NOMO-1 treated with DMSO at 0.1 percent for 48 hours (cell line): ENCODE measurements at regions not wholly inside any gene's neighbourhood (a gene's known extent, or its start where the extent isn't known, plus 50 kb on each side); places are given as distances from the start of the nearest gene placed in this dataset.
"Not testable (repeated sequence)": the region's sequence is repeated elsewhere in the genome, so short reads cannot be mapped to it uniquely, and the experiment has no call there.

Source experiments
- DNase-seq: peaks from one replicate; lab custom pipeline; 2025; ENCODE audit not compliant: unreplicated experiment; lab: John Stamatoyannopoulos, UW

- DNase-seq, result no peak
Measured at GRCh38 chr5:85648495-85648894, 969.2 kb upstream of the COX7C start.

- DNase-seq, result no peak
Measured at GRCh38 chr5:85651731-85652130, 966.0 kb upstream of the COX7C start.

GRCh38 chr5:85654144-85654543, 963.6 kb upstream of the COX7C start:
- DNase-seq, result not testable (repeated sequence)

- no peak for DNase-seq
Measured at GRCh38 chr5:85656050-85656449, 961.7 kb upstream of the COX7C start.

- DNase-seq, result not testable (repeated sequence)
Measured at GRCh38 chr5:85657328-85657727, 960.4 kb upstream of the COX7C start.

GRCh38 chr5:85662969-85663707, 954.6 kb upstream of the COX7C start:
- not testable (repeated sequence) for DNase-seq

GRCh38 chr5:85663708-85664031, 954.1 kb upstream of the COX7C start:
- no peak for DNase-seq

GRCh38 chr5:85670417-85670816, 947.3 kb upstream of the COX7C start:
- DNase-seq, result no peak

GRCh38 chr5:85671223-85671970, 946.3 kb upstream of the COX7C start:
- DNase-seq, result no peak

- DNase-seq, result no peak
Measured at GRCh38 chr5:85681871-85682270, 935.9 kb upstream of the COX7C start.

- no peak for DNase-seq
Measured at GRCh38 chr5:85684351-85684750, 933.4 kb upstream of the COX7C start.

- no peak for DNase-seq
Measured at GRCh38 chr5:85703296-85703695, 914.4 kb upstream of the COX7C start.

GRCh38 chr5:85709728-85710127, 908.0 kb upstream of the COX7C start:
- peak; percentile 13 for DNase-seq

- DNase-seq, result no peak
Measured at GRCh38 chr5:85716344-85717202, 901.2 kb upstream of the COX7C start.

- no peak for DNase-seq
Measured at GRCh38 chr5:85717203-85717563, 900.6 kb upstream of the COX7C start.

- DNase-seq, result no peak
Measured at GRCh38 chr5:85732185-85732584, 885.6 kb upstream of the COX7C start.

GRCh38 chr5:85741972-85742371, 875.8 kb upstream of the COX7C start:
- no peak for DNase-seq

- no peak for DNase-seq
Measured at GRCh38 chr5:85760519-85760918, 857.2 kb upstream of the COX7C start.

GRCh38 chr5:85769347-85769746, 848.4 kb upstream of the COX7C start:
- DNase-seq, result no peak

- DNase-seq, result no peak
Measured at GRCh38 chr5:85784746-85785145, 833.0 kb upstream of the COX7C start.

- DNase-seq, result no peak
Measured at GRCh38 chr5:85813146-85813545, 804.6 kb upstream of the COX7C start.

- DNase-seq, result no peak
Measured at GRCh38 chr5:85814596-85814995, 803.1 kb upstream of the COX7C start.
